GM18867 (cell line): ENCODE measurements at regions not wholly inside any gene's neighbourhood (a gene's known extent, or its start where the extent isn't known, plus 50 kb on each side); places are given as distances from the start of the nearest gene placed in this dataset.
"Not testable (repeated sequence)": the region's sequence is repeated elsewhere in the genome, so short reads cannot be mapped to it uniquely, and the experiment has no call there.

Experiments
- ATAC-seq: cut with Tn5 transposase; IDR thresholded peaks from one replicate; pipeline ENCODE4 v1.9.1; 2021; ENCODE audit warnings: mild to moderate bottlenecking, moderate library complexity; ENCODE audit not compliant: unreplicated experiment

DNA sequence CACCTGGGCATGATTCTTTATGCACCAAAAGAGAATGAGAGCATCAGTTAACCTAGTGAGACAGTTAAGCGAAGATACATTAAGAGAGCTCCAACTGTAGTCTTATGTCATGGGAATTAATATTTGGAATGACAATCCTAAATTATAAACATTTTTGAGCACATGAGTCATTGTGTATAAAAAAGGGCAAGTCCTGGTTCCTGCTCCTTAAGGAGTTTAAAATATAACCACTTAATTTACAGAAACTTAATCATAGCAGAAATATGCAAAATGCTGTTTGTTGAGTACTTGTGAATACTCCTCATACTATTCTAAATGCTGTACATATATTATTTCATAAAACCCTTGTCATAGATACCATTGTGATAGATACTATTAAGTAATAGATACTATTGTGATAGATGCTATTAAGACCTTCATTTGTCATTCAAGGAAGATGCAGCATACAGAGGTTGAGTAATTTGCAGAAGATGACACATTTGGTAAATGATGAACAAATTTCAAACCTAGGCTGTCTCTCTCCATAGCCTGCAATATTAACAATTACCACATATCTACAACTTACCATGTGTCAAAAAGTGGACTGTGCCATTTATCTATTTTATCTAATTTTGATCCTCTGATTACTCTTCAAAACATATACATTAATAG is 301.0 kb downstream of the TBC1D4 start:
- no peak for ATAC-seq

- ATAC-seq: no peak
These were observed 303.5 kb downstream of the TBC1D4 start for GRCh38 chr13:75178436-75178835.

GRCh38 chr13:75175575-75175974 is 306.4 kb downstream of the TBC1D4 start:
- ATAC-seq: no peak

GRCh38 chr13:75175097-75175496 is 306.9 kb downstream of the TBC1D4 start:
- not testable (repeated sequence) for ATAC-seq

DNA sequence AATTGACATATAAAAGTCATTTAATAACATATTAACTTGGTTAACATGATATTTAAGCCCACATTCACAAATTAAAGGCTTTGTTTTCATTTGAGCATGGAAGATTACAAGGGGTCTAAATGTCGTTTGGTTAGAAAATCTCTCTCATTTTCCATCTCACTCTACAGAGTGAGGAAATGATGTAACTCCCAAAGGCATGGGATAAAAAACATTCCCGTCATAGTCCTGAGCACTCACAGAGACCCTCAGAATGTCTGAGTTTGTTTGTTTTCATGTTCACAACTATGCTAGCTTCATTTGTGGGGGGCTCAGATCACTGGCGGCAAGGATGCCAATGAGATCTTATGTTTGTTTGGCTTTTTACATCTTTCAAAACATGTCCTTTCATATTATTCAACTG is 307.5 kb downstream of the TBC1D4 start:
- ATAC-seq: no peak

GRCh38 chr13:75173457-75174356 is 308.3 kb downstream of the TBC1D4 start:
- ATAC-seq: no peak

- no peak for ATAC-seq
These were observed 311.7 kb downstream of the TBC1D4 start for GRCh38 chr13:75170311-75170710.

DNA sequence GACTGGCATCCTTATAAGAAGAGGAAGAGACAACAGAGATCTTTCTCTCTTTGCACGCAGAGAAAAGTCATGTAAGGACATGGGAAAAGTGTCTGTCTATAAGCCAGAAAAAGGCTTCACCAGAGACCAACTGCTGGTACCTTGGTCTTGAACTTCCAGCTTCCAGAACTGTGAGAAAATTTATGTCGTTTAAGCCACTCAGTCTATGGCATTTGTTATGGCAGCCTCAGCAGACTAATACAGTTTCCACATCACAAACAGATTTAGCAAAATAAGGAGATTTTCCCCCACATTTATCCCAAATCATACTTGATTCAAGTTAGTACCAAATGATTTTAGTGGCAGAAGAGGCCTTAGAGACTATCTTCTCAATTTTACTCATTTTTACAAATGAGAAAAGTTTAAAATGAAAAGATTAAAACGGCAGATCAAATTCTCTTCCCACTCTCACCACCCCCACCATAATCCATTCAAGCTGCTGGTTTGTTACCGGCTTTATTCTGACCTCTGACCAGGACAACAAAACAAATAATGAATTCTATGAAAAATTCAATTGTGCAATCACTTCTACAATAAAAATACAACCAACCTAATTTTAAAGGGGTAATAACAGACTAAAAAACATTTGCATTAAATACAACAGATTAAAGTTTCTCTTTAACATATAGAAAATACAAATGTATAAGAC is 316.3 kb downstream of the TBC1D4 start:
- ATAC-seq: no peak

GRCh38 chr13:75161804-75162203 is 320.2 kb downstream of the TBC1D4 start:
- ATAC-seq: no peak

- no peak for ATAC-seq
These were observed 321.0 kb downstream of the TBC1D4 start for GRCh38 chr13:75160984-75161383.

DNA sequence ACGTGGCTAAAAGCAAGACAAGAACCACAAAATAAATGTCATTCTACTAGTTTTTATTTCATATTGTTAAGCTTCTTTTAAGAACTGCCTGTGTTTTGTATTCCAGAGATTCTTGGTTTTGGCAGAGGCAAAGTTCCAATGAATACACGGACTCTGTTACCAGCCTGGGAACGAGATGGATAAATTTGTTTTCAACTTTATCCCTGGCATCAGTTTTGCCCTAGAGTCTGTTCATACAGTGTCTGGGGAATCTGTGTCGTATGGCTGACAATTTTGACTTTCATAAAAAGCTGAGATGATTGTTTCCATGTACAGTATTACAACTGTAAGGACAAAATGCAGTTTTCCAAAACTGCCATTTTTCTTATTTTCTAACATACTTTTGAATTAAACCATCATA is 327.6 kb downstream of the TBC1D4 start:
- ATAC-seq: no peak

DNA sequence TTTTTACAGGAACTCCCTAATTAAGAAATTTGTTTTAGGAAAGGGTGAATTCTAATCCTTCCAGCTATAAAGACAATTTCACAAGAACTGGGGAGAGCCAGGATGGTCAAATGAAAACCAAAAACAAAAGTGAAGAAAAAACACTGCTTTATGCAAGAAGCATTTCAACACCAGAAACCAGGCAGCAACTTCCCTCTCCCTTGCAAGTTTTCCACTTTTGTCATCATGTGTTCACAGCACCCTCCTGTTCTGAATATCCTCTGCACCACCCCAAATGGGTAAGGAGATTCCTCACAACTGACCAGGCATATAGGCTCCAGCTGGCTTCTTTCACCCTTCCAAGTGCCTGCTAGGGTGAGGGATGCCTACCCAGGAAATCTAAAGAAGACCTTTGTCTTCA is 328.1 kb downstream of the TBC1D4 start:
- ATAC-seq: no peak

GRCh38 chr13:75153386-75153785 is 328.6 kb downstream of the TBC1D4 start:
- no peak for ATAC-seq

DNA sequence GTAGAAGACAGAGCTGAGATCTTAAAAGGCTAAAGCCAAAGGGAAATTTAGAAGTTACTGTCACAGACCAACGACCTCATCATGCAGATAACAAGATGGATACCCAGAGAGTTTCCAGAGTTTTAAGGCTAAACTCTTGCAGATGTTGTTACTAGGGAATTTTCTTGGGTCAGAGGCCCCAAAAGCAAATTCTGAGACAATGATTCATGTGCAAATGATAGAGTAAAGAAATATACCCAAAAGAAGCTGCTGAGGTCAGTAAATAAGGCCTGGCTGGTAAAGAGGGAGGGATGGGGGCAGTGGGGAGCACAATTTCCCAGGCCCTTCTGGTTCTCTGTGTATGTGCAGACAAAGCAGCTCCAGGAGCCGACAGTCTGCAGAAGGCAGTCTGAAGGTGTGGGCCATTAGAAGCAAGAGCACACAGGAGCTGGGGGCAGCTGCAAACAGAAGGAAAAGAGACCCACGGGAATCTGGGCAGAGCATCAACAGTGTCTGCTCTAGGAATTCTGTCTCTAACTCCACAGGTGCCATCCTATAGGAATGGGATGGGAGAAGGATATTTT is 330.8 kb downstream of the TBC1D4 start:
- ATAC-seq: no peak

- ATAC-seq: no peak
These were observed 332.2 kb downstream of the TBC1D4 start for GRCh38 chr13:75149776-75150175.

DNA sequence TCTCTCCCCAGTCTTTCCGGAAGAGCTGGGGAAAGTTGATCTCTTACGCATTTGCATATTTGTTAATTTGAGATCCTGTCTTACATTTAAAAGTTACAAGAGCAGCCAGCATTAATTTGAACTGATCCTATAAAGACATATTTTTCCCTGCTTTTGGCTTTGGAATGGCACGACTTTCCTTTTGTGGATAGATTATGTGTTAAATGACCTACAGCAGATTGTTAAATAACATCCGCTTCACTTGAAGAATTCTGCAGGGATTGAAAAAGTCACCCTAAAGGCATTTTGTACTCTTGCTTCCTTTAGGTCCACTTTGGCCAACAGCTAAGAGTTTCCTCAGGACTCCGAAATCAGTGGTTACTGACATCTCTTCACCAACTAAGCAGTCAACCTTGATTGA is 334.0 kb downstream of the TBC1D4 start:
- no peak for ATAC-seq

DNA sequence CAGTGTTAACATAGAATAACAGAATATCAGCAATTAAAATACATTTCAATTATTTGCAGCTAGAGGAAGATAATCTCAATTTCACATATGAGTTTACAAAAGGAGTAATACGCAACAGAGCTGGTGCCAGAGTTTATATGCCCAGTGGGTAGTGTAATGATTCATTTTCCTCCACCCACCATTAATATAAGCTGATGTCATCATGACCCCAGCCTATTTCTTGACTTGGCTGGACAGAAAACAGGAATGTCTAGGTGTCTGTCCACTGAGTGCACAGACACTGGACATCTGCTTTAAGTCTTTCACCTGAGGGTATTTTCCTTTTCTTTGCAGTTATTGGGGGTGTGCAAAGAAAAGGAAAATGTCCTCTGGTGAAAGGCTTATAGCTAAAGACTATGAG is 335.5 kb downstream of the TBC1D4 start:
- no peak for ATAC-seq

- no peak for ATAC-seq
These were observed 336.0 kb downstream of the TBC1D4 start for GRCh38 chr13:75145927-75146326.

- no peak for ATAC-seq
These were observed 342.7 kb downstream of the TBC1D4 start for GRCh38 chr13:75139291-75139690.

DNA sequence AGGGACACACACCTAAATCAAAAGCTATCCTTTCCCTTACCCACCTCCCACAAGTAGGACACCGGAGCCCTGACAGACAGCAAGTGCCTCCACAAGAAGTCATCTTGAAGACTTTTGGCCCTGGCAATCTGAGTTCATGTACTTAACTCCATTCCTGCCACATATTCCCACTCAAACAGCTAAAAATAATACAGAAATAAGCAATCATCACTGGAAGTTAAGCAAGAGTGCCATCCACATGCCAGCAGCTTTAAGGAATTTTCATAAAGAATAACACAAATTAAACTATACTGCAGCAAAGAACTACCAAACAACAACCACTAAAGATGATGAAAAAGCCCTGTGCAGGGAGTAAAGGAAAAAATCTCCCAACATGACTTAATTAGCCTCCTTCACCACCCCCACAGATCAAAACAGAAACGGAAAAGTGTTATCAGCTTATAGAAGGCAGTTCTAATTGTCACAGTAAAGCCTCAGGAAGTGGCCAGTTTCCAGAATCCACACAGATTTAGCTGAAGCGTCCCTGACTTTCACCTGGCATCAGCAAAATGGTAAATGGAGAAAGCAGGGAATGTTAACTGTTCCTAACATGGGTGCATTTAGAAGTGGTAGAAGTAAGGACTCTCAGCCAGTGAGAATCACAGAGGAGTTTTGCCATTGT is 343.9 kb downstream of the TBC1D4 start:
- no peak for ATAC-seq

DNA sequence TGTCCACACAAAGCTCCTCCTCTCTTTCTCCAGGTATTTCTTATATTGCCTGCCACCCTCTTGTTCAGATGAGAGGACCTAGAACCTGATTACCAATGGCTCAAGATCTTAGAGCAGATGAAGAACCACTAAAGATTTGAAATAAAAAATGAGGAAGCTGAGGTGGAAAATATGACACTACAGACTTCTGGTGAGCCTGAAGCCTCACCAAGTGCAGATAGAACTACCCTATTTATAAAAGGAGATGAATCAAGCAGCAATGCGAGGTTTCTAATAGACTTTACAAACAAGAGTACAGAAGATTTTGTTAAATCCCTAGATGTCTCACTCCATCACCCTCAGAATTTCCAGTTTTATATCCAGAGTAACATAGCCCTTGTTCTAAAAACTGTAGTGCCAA is 345.8 kb downstream of the TBC1D4 start:
- no peak for ATAC-seq
